HEK293T (cell line): ENCODE measurements at regions not wholly inside any gene's neighbourhood (a gene's known extent, or its start where the extent isn't known, plus 50 kb on each side); places are given as distances from the start of the nearest gene placed in this dataset.

Source experiments
- CTCF ChIA-PET: fragments of 350-600 bp; formaldehyde crosslinking; extraction: SDS; loops from one replicate; lab custom pipeline; 2021; ENCODE audit warnings: antibody characterized with exemption, inconsistent platforms; lab: Yijun Ruan, JAX
- POLR2A ChIA-PET: fragments of 350-600 bp; formaldehyde crosslinking; extraction: SDS; loops from one replicate; lab custom pipeline; 2020; ENCODE audit warnings: antibody characterized with exemption, inconsistent platforms; lab: Yijun Ruan, JAX
- DNase-seq: peaks from one replicate; pipeline ENCODE4 v3.0.0; 2012; ENCODE audit warnings: mixed read lengths; ENCODE audit errors: extremely low spot score
- ARNT ChIP-seq: fragments of 450-650 bp; IDR thresholded peaks from 2 replicates; pipeline ENCODE4 v1.6.1; 2017; ENCODE audit warnings: mild to moderate bottlenecking
- BHLHE40 ChIP-seq: fragments of 450-650 bp; IDR thresholded peaks from 2 replicates; pipeline ENCODE4 v1.6.1; 2016; ENCODE audit warnings: mild to moderate bottlenecking, moderate library complexity, borderline replicate concordance
- CTBP1 ChIP-seq: fragments of 450-650 bp; IDR thresholded peaks from 2 replicates; pipeline ENCODE4 v1.6.1; 2016; ENCODE audit warnings: borderline replicate concordance
- ELF4 ChIP-seq: fragments of 450-650 bp; IDR thresholded peaks from 2 replicates; pipeline ENCODE4 v1.6.1; 2017; ENCODE audit warnings: antibody characterized with exemption
- FOXA1 ChIP-seq: fragments of 450-650 bp; IDR thresholded peaks from 2 replicates; pipeline ENCODE4 v1.6.1; 2016; ENCODE audit warnings: mild to moderate bottlenecking
- FOXK2 ChIP-seq: fragments of 450-650 bp; IDR thresholded peaks from 2 replicates; pipeline ENCODE4 v1.6.1; 2016; ENCODE audit warnings: mild to moderate bottlenecking
- FOXM1 ChIP-seq: fragments of 450-650 bp; IDR thresholded peaks from 2 replicates; pipeline ENCODE4 v1.6.1; 2017; ENCODE audit warnings: mild to moderate bottlenecking, borderline replicate concordance
- HDGF ChIP-seq: fragments of 450-650 bp; IDR thresholded peaks from 2 replicates; pipeline ENCODE4 v1.6.1; 2017; ENCODE audit warnings: antibody characterized with exemption, borderline replicate concordance
- L3MBTL2 ChIP-seq: fragments of 450-650 bp; conservative IDR thresholded peaks from 2 replicates; pipeline ENCODE4 v1.6.1; 2016; ENCODE audit warnings: mild to moderate bottlenecking
- LEF1 ChIP-seq: fragments of 450-650 bp; IDR thresholded peaks from 2 replicates; pipeline ENCODE4 v1.6.1; 2017; ENCODE audit warnings: mild to moderate bottlenecking, borderline replicate concordance
- NFRKB ChIP-seq: fragments of 450-650 bp; IDR thresholded peaks from 2 replicates; pipeline ENCODE4 v1.6.1; 2016; ENCODE audit warnings: mild to moderate bottlenecking, moderate library complexity
- PKNOX1 ChIP-seq: fragments of 450-650 bp; IDR thresholded peaks from 2 replicates; pipeline ENCODE4 v1.6.1; 2016
- SP1 ChIP-seq: fragments of 450-650 bp; IDR thresholded peaks from 2 replicates; pipeline ENCODE4 v1.6.1; 2017
- SUZ12 ChIP-seq: fragments of 450-650 bp; IDR thresholded peaks from 2 replicates; pipeline ENCODE4 v1.6.1; 2016; ENCODE audit warnings: mild to moderate bottlenecking
- TARDBP ChIP-seq: fragments of 450-650 bp; IDR thresholded peaks from 2 replicates; pipeline ENCODE4 v1.6.1; 2016
- ZNF384 ChIP-seq: fragments of 450-650 bp; IDR thresholded peaks from 2 replicates; pipeline ENCODE4 v1.6.1; 2016

GRCh38 chr3:87145553-87145952, 81.6 kb upstream of the CHMP2B start:
- DNase-seq, result no peak
- ChIA-PET CTCF (interaction anchor here (0.6 to 1.2 kb wide), 2 partner anchors 24 to 583 kb away, joined by 3 read pairs; no protein-coding TSS in a partner anchor), POLR2A (no interaction called here)
- no peak for TF ChIP-seq SP1
- TF ChIP-seq L3MBTL2, result no peak
- no peak for TF ChIP-seq BHLHE40
- TF ChIP-seq CTBP1, result no peak

GRCh38 chr3:87136066-87136596, 91.0 kb upstream of the CHMP2B start:
- ChIA-PET POLR2A (no interaction called here), CTCF (no interaction called here)
- no peak for DNase-seq
- TF ChIP-seq CTBP1, result no peak
- TF ChIP-seq LEF1, result no peak
- no peak for TF ChIP-seq ARNT
- TF ChIP-seq TARDBP, result no peak
- no peak for TF ChIP-seq FOXK2
- no peak for TF ChIP-seq BHLHE40
- no peak for TF ChIP-seq HDGF
- TF ChIP-seq FOXM1, result no peak
- TF ChIP-seq ZNF384, result no peak
- no peak for TF ChIP-seq ELF4
- TF ChIP-seq SP1, result no peak
- TF ChIP-seq SUZ12, result no peak
- no peak for TF ChIP-seq FOXA1
- no peak for TF ChIP-seq NFRKB
- TF ChIP-seq PKNOX1, result no peak
- TF ChIP-seq L3MBTL2, result no peak

- TF ChIP-seq HDGF (no peak), LEF1 (no peak), ARNT (no peak), PKNOX1 (no peak), SUZ12 (no peak), FOXK2 (no peak)
- POLR2A ChIA-PET, result no interaction called here
- CTCF ChIA-PET, result no interaction called here
- no peak for DNase-seq
Measured at GRCh38 chr3:87135412-87135811, 91.7 kb upstream of the CHMP2B start.

- no peak for TF ChIP-seq HDGF
- TF ChIP-seq BHLHE40, result no peak
- no peak for TF ChIP-seq L3MBTL2
- no peak for TF ChIP-seq ARNT
- TF ChIP-seq FOXK2, result no peak
- no peak for TF ChIP-seq FOXA1
- no peak for TF ChIP-seq ELF4
- TF ChIP-seq FOXM1, result no peak
- no peak for TF ChIP-seq LEF1
- no peak for TF ChIP-seq SUZ12
- TF ChIP-seq PKNOX1, result no peak
- no peak for TF ChIP-seq NFRKB
- no peak for TF ChIP-seq TARDBP
- no peak for TF ChIP-seq CTBP1
- TF ChIP-seq SP1, result no peak
- TF ChIP-seq ZNF384, result no peak
- DNase-seq, result no peak
- ChIA-PET CTCF (interaction anchor here (0.6 kb wide), 1 partner anchor 141 kb away, joined by 4 read pairs; no protein-coding TSS in a partner anchor), POLR2A (no interaction called here)
Measured at GRCh38 chr3:87132801-87133200, 94.3 kb upstream of the CHMP2B start.

GRCh38 chr3:87128006-87128405, 99.1 kb upstream of the CHMP2B start:
- no peak for DNase-seq
- ChIA-PET CTCF (no interaction called here), POLR2A (interaction anchor here (0.6 kb wide), 1 partner anchor 1153 kb away, joined by 3 read pairs; no protein-coding TSS in a partner anchor)
- TF ChIP-seq LEF1 (no peak), BHLHE40 (no peak), SUZ12 (no peak), ZNF384 (no peak), HDGF (no peak), NFRKB (no peak), PKNOX1 (no peak), FOXA1 (no peak), ELF4 (no peak)

- no peak for DNase-seq
- ChIA-PET CTCF (no interaction called here), POLR2A (interaction anchor here (0.6 kb wide), 1 partner anchor 1154 kb away, joined by 3 read pairs; no protein-coding TSS in a partner anchor)
- no peak for TF ChIP-seq LEF1
- TF ChIP-seq FOXK2, result no peak
- TF ChIP-seq ZNF384, result no peak
- no peak for TF ChIP-seq NFRKB
- TF ChIP-seq L3MBTL2, result no peak
- no peak for TF ChIP-seq ARNT
- TF ChIP-seq FOXA1, result no peak
- no peak for TF ChIP-seq TARDBP
- no peak for TF ChIP-seq ELF4
Measured at GRCh38 chr3:87127281-87127680, 99.8 kb upstream of the CHMP2B start.
